Endothelial cell of umbilical vein (primary cell): ENCODE measurements at regions not wholly inside any gene's neighbourhood (a gene's known extent, or its start where the extent isn't known, plus 50 kb on each side); places are given as distances from the start of the nearest gene placed in this dataset.

Source experiments
- BruUV-seq: library from RNA; stranded (reverse); fragments of 400-500 nt; replicated peaks from 2 replicates; lab custom pipeline; 2021; lab: Mats Ljungman, UMichigan
- CTCF ChIA-PET: fragments of 300-600, 350-600 bp; sonication (Branson Sonifier 250); formaldehyde crosslinking; loops from one replicate; lab custom pipeline; 2021; ENCODE audit warnings: antibody characterized with exemption, inconsistent platforms; lab: Charles Lee
- POLR2A ChIA-PET: fragments of 300-600, 350-600 bp; sonication (Branson Sonifier 250); formaldehyde crosslinking; loops from one replicate; lab custom pipeline; 2021; ENCODE audit warnings: antibody characterized with exemption, inconsistent platforms; lab: Charles Lee
- DNase-seq: peaks from one replicate; pipeline ENCODE4 v3.0.0-alpha.2; 2011; ENCODE audit warnings: low read depth, low spot score
- FAIRE-seq: peaks from 2 replicates; lab custom pipeline; 2011; peaks lifted over from hg19 to GRCh38; lab: Jason Lieb, UNC
- H2AFZ ChIP-seq: 2 replicates; pipeline ENCODE4 v1.6.0; 2012; ENCODE audit warnings: low read depth, low read length, control low read depth, inconsistent platforms
- H3K27ac ChIP-seq: 2 replicates; pipeline ENCODE4 v1.5.1; 2011; ENCODE audit warnings: low read depth, mild to moderate bottlenecking, control low read depth, low read length, moderate library complexity; ENCODE audit not compliant: insufficient read depth
- H3K27me3 ChIP-seq, 2 experiments: 2 replicates each; pipeline versions ENCODE4 v1.6.0 to v1.6.1; 2011; ENCODE audit warnings: low read length in 2 of 2, mixed read lengths in 1 of 2; ENCODE audit not compliant: control insufficient read depth in 2 of 2, insufficient read depth in 2 of 2
- H3K36me3 ChIP-seq, 2 experiments: 2 replicates in 1 of 2; 3 replicates in 1 of 2; pipeline ENCODE4 v1.5.1; 2011; ENCODE audit warnings: low read length in 2 of 2, mild to moderate bottlenecking in 1 of 2, moderate library complexity in 1 of 2; ENCODE audit not compliant: control insufficient read depth in 2 of 2, insufficient read depth in 2 of 2; ENCODE audit errors: extremely low read depth in 1 of 2
- H3K4me1 ChIP-seq: 3 replicates; pipeline ENCODE4 v1.5.1; 2011; ENCODE audit warnings: mild to moderate bottlenecking, low read length; ENCODE audit not compliant: control insufficient read depth, insufficient read depth; ENCODE audit errors: extremely low read depth
- H3K4me2 ChIP-seq: 2 replicates; pipeline ENCODE4 v1.6.1; 2011; ENCODE audit warnings: low read length, control low read depth, mixed read lengths; ENCODE audit not compliant: insufficient read depth
- H3K4me3 ChIP-seq, 3 experiments: fragments of 200-600 bp in 1 of 3; sonication (generic), shearing (Covaris generic) in 1 of 3; replicated peaks in 1 of 3; 2 replicates each; pipeline ENCODE4 v1.5.1; 2011 to 2016; ENCODE audit warnings: control low read depth in 3 of 3, low read length in 3 of 3, mild to moderate bottlenecking in 2 of 3, inconsistent platforms in 1 of 3, low read depth in 1 of 3, moderate library complexity in 1 of 3; ENCODE audit not compliant: insufficient read depth in 1 of 3
- H3K79me2 ChIP-seq: 2 replicates; pipeline ENCODE4 v1.6.0; 2012; ENCODE audit warnings: low read length, inconsistent platforms; ENCODE audit not compliant: control insufficient read depth, insufficient read depth
- H3K9ac ChIP-seq: replicated peaks from 2 replicates; pipeline ENCODE3; 2011; ENCODE audit warnings: low read length, control low read depth; ENCODE audit not compliant: insufficient read depth; ENCODE audit errors: extremely low read depth
- H3K9me1 ChIP-seq: replicated peaks from 3 replicates; pipeline ENCODE4 v1.6.0; 2011; ENCODE audit warnings: mild to moderate bottlenecking, low read length; ENCODE audit not compliant: control insufficient read depth, insufficient read depth; ENCODE audit errors: extremely low read depth
- H3K9me3 ChIP-seq: replicated peaks from 2 replicates; pipeline ENCODE4 v1.5.1; 2012; ENCODE audit warnings: low read length, inconsistent platforms; ENCODE audit not compliant: control insufficient read depth, insufficient read depth
- H4K20me1 ChIP-seq: replicated peaks from 2 replicates; pipeline ENCODE3; 2011; ENCODE audit warnings: mild to moderate bottlenecking, low read length; ENCODE audit not compliant: control insufficient read depth, insufficient read depth; ENCODE audit errors: extremely low read depth
- CTCF ChIP-seq, 2 donors: IDR thresholded peaks; 1 replicate in 1 of 2; 2 replicates in 1 of 2; pipeline ENCODE4 v1.5.1; 2011; ENCODE audit warnings: low read length in 2 of 2, mild to moderate bottlenecking in 2 of 2, moderate library complexity in 2 of 2, control low read depth in 1 of 2, inconsistent platforms in 1 of 2, low read depth in 1 of 2; ENCODE audit not compliant: insufficient read depth in 1 of 2; ENCODE audit errors: extremely low read depth in 1 of 2
- EZH2 ChIP-seq: IDR thresholded peaks from 2 replicates; pipeline ENCODE4 v1.6.1; 2012; ENCODE audit warnings: borderline replicate concordance, low read depth, mild to moderate bottlenecking, moderate library complexity, low read length, inconsistent platforms; ENCODE audit not compliant: severe bottlenecking
- FOS ChIP-seq: IDR thresholded peaks from 2 replicates; pipeline ENCODE4 v1.6.1; 2011; ENCODE audit warnings: mild to moderate bottlenecking, low read length, moderate library complexity, borderline replicate concordance; ENCODE audit not compliant: insufficient read depth
- GATA2 ChIP-seq: IDR thresholded peaks from 2 replicates; pipeline ENCODE4 v1.7.0; 2011; ENCODE audit warnings: low read depth, mild to moderate bottlenecking, moderate library complexity, mixed read lengths, low read length; ENCODE audit not compliant: insufficient read length, insufficient read depth
- JUN ChIP-seq: IDR thresholded peaks from 2 replicates; pipeline ENCODE4 v1.6.1; 2011; ENCODE audit warnings: borderline replicate concordance, low read depth; ENCODE audit not compliant: insufficient read length, insufficient read depth
- MYC ChIP-seq: IDR thresholded peaks from one replicate; pipeline ENCODE4 v1.6.1; 2011; ENCODE audit warnings: mild to moderate bottlenecking, low read depth, low read length
- POLR2A ChIP-seq: IDR thresholded peaks from 2 replicates; pipeline ENCODE4 v1.6.1; 2012; ENCODE audit warnings: low read depth, mild to moderate bottlenecking, control low read depth, low read length
- POLR2AphosphoS5 ChIP-seq: IDR thresholded peaks from 2 replicates; pipeline ENCODE4 v1.6.1; 2012; ENCODE audit warnings: low read depth, mild to moderate bottlenecking, control low read depth, low read length, moderate library complexity; ENCODE audit not compliant: insufficient read depth
- dilution Hi-C: fragments of 300-500 bp; cut with MboI; formaldehyde crosslinking; loops from one replicate; pipeline ENCODE4 v1.15.0; 2019; ENCODE audit warnings: low sequenced_read_pairs; ENCODE audit not compliant: extremely low pct_ligation_motif_present
- intact Hi-C: fragments of 100-400 bp; cut with micrococcal nuclease; formaldehyde crosslinking; loops from one replicate; pipeline ENCODE4 v1.10.0; 2022
- TF ChIP-seq, protein P1 (sequence below): IDR thresholded peaks from 2 replicates; pipeline ENCODE4 v1.6.1; 2011; ENCODE audit not compliant: insufficient read depth, insufficient read length

- Histone ChIP-seq H3K9me1 (no peaks in the 10 kb centered on the region), H3K79me2 (no peaks in the 10 kb centered on the region), H3K9me3 (no peaks in the 10 kb centered on the region), H2AFZ (no peak overlapping the region), H3K4me1 (no peaks in the 10 kb centered on the region), H3K4me3 (no peak overlapping the region), H3K9ac (no peak overlapping the region), H3K4me2 (no peak overlapping the region), H3K27me3 (no peaks in the 10 kb centered on the region), H3K36me3 (no peaks in the 10 kb centered on the region), H4K20me1 (no peaks in the 10 kb centered on the region), H3K27ac (no peak overlapping the region)
- TF ChIP-seq MYC: no peak
- TF ChIP-seq, protein P1, sequence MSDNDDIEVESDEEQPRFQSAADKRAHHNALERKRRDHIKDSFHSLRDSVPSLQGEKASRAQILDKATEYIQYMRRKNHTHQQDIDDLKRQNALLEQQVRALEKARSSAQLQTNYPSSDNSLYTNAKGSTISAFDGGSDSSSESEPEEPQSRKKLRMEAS: no peak
- TF ChIP-seq JUN: no peak
- no peak for TF ChIP-seq FOS
- TF ChIP-seq GATA2: no peak
- no peak for TF ChIP-seq CTCF (IDR thresholded peaks at IDR 0.05; ENCODE audit: extremely low read depth in 1 of 2, insufficient read depth in 1 of 2, low read depth in 1 of 2, low read length in 2 of 2)
- TF ChIP-seq POLR2A: no peak
- TF ChIP-seq EZH2: no peak
- TF ChIP-seq POLR2AphosphoS5: no peak
- BruUV-seq: no TSS peak
- ChIA-PET POLR2A (no interaction called here), CTCF (no interaction called here)
- dilution Hi-C loops: no loop called here
- intact Hi-C loops: no loop called here
- DNase-seq (no peak), FAIRE-seq (no peak)
These were observed 537.9 kb downstream of the HINT1 start for GRCh38 chr5:130627145-130627544.
